NCI-H526 (cell line): ENCODE measurements at regions not wholly inside any gene's neighbourhood (a gene's known extent, or its start where the extent isn't known, plus 50 kb on each side); places are given as distances from the start of the nearest gene placed in this dataset.
A peak's percentile ranks its signal among the peaks of the same experiment; 100 is the strongest.
"Not testable (repeated sequence)": the region's sequence is repeated elsewhere in the genome, so short reads cannot be mapped to it uniquely, and the experiment has no call there.

Experiments used
- DNase-seq, 2 experiments: peaks; one replicate each; lab custom pipeline; 2025; lab: John Stamatoyannopoulos, UW

DNA sequence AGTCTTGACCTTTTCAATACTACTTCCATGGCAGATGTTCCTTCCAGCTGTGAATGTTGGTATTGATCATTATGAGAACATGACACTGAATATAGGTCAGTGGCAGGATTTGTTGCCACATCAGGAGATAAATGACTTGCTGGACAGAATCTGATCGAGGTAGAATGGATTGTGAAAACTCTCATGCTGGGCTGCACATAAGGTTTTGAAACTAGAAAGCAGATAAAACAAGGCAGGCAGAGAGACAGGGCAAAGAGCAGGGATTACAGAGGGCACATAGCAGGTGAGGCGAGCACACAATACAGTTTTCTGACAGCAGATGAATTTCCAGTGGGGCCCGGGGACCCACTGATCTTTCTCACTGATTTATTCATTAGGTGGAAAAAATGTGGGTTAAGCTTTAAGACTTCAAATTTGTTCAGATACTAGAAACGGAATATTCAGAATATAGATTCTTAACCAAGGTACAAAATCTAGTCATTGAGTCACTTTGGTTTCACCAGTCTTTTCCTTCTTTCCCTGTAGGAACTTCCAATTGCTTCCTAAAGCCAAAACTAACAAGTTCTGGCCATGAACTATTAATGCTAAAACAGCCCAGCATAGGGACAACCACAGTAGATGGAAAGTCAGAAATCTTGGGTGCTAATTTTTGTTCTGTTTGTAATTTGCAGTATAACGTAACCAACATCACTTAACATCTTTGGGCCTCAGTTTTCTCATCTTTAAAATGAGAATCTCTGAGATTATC, 296.0 kb upstream of the PTBP2 start:
- no peak for DNase-seq

DNA sequence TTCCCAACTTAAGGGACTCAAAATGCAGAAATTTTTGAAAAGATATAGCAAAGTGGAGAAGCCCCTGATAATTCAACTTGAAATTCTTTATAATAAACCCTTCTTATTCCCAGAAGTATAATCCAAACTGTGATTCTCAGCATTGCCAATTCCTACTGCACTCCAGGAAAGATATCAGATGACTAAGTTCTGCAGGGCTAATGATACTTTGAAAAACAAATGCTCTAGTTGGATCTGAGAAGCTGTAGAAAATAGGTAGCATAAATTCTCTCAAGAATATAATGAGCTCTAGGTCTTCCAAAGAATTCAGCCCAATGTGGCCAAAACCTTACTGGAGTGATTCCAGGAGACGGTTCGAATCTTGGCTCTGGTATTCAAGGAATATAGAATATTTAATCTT, 294.0 kb upstream of the PTBP2 start:
- DNase-seq, result no peak

DNA sequence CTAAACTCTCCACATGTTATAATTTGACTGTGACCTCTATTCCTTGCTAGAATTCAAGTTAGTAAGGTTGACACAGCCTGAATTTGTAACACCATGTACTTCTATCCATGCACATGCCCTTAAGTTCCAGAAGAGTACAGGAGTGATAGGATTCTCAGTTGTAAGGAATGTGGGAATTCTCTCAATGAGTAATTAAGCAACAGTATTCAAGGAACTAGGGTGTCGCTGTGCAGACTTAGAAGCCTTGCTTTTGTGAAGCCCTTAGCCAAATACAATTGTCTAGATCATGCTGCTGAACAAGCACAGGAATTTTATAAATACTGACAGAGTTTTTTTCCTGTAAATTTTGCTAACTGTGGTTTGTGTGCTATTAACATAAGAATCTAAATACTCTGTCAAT, 276.3 kb upstream of the PTBP2 start:
- DNase-seq, result no peak

DNA sequence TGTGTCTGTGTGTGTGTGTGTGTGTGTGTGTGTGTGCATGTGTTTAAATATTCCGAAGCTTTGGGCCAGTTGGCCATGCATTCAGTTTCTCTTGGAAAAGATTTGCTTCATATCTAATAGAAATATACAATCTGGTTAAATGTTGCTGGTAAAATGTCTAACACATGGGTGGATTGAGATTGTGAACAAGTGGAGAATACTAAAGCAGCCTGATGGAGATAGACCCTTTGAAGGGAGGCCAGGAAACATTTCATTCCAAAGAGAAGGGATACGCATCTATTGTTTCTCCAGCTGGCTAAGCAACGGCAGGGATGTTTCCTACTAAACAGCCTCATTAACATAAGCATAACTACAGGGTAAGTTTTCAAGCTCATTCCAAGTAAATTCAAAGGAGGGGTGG, 257.5 kb upstream of the PTBP2 start:
- no peak for DNase-seq

DNA sequence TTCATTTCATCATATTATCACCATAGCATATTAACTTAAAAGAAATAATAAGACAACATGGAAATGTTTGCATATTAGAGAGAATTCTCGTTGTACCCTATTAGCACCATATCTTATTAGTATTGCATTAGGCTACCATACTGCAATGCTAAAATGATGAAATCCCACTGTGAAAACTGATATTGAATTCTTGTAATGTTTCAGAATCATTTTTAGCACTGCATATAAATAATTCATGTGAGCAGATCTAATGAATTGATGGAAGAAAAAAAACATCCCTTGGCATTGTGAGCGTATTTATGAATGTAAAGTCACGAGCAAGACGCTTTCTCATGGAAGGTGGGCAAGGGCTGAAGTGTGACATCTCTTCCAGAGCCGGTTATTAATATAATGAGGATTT, 257.1 kb upstream of the PTBP2 start:
- no peak for DNase-seq

DNA sequence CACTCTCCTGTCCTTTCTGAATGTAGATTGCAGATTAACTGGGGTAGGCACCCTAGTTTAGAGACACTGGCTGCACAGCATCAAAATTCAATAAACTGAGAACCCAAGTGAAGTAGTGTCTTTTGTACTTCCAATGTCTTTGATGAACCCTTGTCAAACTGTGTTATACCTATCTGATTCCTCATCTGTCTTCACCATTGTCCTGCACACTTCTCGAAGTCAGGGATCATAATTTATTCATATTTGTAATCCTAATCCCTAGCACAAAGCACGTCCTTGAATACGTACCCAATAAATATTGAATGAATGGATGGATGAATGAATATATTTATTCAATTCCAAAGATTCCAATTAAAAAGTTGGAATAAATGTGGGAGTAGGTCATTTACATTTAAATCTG, 256.6 kb upstream of the PTBP2 start:
- no peak for DNase-seq

DNA sequence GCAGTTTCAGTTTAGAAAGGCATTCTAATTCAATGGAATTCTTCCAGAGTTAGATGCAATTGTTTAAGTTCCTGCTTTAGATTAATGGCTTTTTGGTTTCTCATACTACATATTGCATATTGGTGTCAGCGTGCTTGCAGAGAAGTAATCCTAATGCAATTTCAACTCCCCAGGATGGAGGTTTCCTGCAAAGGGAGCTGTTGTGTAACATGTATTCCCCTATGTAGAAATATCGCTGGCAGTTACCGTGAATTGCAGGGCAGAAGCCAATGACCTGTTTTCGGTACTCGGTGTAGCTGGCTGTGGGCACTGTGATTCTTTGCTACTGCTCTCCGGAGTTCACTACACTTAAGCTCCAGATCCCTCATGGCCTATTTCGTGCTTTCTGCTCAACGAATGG, 256.1 kb upstream of the PTBP2 start:
- no peak for DNase-seq

DNA sequence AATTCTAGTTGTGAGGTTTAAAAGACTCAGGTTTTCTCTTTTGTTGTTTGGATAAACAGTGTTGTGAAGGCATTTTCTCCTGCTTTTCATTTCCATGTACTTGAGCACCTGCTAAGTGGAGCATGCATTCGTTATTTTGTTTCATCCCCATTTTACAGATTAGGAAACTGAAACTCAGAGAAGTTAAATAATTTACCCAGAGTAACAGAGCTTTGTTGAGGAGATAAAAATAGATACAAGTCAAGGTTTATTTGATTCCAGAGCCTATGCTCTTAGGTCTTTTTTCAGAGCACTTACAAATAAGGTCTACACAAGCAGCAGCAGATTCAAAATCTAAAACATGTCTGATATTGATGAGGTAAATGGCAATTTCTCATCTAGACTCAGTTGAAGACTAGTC, 254.7 kb upstream of the PTBP2 start:
- no peak for DNase-seq

DNA sequence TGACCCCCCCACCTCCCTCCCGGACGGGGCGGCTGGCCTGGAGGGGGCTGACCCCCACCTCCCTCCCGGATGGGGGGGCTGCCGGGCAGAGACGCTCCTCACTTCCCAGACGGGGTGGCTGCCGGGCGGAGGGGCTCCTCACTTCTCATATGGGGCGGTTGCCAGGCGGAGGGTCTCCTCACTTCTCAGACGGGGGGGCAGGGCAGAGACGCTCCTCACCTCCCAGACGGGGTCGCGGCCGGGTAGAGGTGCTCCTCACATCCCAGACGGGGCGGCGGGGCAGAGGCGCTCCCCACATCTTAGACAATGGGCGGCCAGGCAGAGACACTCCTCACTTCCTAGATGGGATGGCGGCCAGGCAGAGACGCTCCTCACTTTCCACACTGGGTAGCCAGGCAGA, 251.9 kb upstream of the PTBP2 start:
- not testable (repeated sequence) for DNase-seq

DNA sequence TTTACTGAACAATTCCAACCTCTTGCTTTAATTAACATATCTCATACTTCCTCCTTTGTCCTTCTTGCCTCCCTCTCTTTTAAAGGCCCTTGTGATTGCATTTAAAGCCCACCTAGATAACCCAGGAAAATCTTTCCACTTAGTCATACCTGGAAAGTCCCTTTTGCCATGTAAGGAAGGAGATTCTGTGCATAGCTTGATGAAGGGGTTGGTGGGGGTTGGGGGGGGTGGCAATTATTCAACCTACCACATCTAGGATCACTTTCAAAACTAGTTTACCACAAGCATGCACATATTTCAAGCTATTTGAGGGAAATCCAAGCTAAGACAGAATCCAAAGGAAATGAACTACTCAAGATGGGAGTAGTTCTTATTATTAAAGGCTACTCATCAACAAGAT, 249.1 kb upstream of the PTBP2 start:
- DNase-seq, result no peak

DNA sequence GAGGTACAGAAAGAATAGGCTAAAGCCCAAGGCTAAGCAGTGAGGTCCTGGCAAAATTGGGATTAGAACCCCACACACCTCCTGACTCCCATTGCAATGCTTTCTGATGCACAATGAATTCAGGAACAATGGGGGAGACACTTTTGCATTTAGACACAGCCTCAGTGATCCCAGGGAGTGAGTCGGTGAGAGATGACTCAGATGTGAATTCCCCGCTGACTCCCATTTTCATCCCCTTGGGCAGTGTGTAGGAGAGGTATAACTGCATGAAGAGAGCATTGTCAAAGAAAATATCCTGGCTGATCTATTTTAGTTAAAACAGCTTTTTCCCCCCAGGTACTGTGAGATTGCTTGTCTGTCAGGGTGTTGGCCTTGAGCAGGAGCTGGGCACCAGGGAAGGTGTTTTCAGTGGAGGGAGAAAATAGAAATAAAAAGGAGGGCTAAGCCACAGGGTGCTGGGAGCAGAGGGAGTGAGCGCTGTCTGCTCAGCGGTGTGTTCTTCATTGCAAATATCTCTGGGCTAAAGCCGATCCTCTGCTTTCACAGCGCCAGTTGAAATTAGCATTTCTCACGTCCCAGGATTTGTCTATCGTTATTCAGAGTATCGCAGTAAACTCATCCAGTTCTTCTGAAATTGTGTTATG, 247.7 kb upstream of the PTBP2 start:
- DNase-seq, result peak; percentile 25 to 54

DNA sequence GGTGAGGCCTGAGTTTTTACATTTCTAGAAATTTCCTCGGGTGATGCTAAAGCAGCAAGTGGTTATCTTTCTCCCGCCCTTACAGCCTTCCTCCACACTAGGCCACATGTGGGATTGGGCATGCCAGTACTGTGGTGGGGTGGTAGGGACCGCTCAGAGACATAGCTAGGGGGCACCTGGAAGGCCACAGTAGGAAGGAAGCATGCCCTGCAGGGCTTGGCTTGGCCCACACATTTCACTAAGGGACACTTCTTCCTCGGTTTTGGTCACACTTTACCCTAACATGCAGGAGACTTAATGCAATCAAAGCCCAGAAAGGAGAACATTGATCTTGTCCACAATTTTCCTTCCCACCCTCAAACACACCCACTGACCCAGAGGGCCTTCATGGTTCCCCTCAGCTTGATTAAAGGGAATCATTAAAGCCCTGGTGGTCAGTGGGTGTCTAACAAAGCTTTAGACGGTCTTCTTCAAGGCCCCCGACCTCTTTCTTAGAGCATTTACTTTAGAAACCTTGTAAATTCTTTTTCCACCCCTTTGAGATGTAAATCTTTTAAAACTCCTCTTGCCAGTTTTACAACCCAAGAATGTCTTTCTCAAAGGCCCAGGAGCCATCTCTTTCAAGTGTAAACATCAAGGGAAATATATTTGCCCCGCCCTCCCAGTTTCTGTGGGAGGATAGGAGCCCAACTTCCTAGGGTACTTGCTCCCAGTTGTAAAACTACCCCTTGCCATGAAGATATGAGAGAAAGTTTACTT, 246.4 kb upstream of the PTBP2 start:
- DNase-seq, result no peak

DNA sequence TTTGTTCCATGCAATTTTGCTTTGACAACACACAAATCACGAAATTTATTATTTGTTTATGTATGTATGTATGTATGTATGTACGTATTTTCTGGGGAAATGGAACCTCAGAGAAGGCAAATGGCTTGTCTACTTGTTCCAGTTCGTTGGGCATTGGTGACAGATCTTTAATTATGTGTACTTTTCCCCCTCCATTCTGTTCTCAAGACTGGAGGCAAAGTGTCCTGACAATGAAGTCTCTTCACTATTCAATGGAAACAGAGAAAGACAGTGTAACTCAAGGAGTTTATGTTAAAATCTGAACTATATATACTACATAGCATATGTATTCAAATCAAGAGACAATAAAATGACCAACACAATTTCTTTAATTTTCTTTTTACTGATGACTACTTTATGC, 245.7 kb upstream of the PTBP2 start:
- peak; percentile 11 to 43 for DNase-seq

DNA sequence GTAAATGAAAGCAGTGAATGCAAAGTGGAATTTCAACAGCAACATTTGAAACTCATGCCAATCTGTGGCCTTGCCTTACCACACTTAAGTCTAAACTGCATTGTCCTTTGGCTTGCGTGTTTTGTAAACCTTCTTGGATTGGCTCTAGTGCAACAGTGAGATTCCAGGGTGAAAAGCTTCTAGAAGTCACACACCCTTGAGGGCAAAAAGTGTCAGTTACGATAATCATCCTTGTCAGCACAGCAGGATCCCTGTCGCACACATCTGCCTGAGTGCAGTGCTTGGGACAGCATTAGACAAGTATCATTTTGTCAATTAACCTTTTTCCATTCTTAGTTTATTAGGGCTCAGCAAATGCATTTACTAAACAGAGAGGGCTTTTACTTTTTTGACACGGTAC, 243.4 kb upstream of the PTBP2 start:
- DNase-seq, result no peak

DNA sequence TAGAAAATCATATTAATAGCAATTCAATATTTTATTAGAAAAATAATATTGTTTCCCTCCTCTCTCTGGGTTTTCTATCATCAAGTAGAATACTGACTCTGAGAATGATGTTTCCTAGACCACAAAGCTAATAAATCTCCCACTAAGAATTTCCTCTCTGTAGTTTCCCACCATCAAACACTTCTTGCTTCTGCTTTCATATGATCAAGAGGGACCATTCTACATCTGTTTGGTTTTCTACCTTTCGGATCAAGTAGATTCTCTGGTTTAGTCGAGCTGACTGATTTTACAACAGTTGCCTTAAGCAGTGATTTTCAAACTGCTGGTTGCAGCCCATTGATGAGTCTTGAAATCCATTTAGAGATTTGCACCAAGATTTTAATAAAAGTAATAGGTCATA, 240.2 kb upstream of the PTBP2 start:
- DNase-seq, result no peak

DNA sequence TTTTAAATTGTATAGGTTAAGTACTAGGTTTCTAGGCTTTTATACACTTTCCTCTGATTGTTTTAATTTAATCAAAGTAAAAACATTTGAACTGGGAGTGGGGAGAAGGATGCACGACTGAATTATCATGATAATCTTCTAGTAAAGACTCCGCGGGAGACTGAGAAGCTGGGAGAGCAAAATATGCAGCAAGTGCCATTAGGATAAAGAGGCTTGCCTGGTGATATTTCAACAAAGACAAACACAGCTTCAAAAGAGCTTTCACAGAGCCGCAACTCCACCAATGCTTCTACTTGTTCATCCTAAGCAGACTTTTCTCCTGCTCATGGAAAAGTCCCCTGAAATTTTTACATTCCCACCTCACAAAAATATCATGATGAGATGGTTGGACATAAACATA, 239.0 kb upstream of the PTBP2 start:
- DNase-seq, result no peak

DNA sequence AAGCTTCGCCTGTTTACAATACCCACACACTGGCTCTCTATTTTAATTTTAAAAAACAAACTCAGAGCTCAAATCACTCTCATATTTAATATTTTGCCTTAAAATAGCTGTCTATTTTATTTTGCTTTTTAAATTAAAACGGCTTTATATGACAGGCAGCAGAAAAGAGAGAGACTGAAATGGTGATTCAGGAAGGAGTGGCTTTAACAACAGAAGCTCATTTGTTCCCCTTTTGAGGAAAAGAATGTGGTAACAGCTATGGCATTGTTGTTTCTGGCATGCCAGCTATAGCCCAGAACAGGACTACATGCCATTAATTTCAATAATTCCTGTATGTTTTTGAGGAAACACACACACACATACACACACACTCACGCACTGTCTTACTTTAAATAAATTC, 234.2 kb upstream of the PTBP2 start:
- no peak for DNase-seq

DNA sequence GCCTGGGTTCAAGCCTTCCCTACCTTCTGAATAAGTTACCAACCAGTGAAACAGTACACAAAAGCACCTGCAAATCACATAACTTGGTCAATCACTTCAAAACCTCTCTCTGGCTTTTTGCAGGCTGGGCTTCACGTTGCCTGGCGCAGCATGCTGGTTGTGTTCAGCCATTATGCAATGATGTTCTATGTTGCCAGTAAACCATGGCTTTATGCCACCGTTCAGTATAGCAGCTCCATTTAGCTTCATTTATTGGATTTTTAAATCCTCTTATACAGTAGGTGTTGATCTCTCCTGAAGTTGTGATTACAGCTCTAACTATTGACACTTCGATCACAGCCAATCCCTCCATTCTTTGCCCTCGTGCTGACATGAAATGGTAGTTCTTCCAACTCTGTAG, 233.6 kb upstream of the PTBP2 start:
- no peak for DNase-seq

DNA sequence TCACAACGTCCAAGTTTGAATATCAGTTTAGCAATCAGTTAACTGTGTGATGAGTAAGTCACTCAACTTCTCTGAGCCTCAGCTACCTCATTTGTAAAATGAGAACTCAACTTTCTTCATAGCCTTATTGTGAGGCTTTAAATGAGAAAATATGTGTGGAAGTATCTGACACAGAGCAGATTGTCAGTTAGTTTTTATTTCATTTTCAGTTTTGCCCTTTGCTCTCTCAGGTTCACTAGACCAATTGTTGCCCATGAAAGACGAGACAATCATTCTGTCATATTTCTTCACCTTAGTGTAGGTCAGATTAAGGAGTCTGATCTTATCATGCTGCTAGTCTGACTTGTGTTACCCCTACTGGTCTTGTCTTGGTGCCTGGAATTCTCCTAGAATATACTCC, 232.8 kb upstream of the PTBP2 start:
- DNase-seq, result no peak

DNA sequence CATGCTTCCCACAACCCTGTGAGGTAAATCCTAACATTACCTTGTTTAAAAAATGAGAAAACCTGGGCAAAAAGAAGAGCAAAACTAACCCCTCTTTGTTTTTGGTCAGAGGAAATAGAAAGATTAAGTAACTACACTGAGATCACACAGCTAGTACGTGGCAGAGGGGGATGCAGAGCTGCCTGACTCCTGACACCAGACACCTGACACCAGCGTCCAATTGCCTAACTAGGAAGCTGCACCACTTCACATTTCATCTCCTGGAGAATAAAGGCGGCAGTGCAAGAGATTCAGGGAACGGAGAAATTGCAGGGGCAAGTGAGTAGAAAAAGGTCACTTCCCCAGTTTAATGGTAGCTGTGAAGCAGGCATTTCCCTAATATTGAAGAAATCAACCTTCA, 229.3 kb upstream of the PTBP2 start:
- no peak for DNase-seq

DNA sequence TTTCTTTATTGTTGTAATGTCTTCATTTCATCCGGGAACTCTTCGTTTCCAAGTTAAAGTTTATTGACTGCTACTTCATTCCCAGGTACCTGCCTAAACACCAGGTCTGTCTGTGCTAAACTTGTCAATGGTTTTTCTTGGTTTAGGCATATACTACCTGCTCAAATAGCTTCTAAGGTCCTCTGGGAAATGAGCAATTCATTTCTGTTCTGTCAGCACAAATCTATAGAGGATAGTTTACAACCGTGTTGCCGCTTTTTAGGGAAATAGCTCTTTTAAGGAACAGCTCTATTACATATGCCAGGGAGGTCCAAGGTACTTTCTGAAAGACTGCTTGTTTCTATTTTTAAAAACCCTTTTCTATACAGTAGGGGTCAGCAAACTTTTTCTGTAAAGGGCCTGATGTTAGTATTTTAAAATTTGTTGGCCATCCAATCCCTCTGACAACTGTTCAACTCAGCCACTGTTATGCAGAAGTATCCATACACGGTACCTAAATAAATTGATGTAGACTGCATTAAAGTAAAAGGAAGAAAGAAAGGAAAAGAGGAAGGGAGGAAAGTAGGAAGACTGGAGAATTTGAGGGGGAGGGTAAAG, 222.7 kb upstream of the PTBP2 start:
- DNase-seq, result no peak

DNA sequence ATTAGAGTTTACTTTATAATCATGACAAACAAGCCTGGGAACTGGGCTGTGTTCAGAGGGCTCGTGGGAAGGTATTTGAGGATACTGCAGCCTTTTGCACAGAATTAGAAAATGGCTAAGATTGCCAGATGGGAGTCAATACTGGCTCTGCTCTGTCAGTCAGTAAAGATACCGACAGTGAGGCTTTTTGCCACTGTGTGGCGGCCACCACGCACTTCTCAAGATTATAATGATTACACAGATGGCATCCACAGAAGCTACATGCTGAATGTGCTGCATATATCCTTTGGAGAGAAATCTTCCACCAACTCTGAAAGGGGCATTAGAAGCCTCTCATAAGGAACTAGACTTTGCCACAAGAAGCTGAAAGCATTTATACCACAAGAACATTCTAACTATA, 213.4 kb upstream of the PTBP2 start:
- DNase-seq, result no peak

DNA sequence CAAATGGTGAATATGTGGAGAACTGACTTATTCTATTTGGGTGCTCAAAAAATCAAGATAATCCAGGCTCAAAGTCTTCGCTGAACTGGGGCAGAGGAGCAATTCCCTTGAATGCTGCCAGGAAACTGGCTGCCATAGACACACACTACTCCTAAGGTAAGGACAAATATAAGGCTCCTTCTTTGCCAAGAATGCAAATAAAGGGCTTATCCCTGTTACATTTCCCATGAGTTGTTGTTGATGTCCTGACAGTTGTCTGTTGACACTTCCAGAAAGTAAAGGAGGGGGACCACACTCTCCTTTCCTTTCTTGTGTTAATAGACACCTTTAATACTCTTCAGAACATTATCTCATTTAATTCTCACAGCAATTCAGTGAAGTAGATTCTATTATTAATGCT, 212.2 kb upstream of the PTBP2 start:
- no peak for DNase-seq
